ENCODE measurements at regions not wholly inside any gene's neighbourhood (a gene's known extent, or its start where the extent isn't known, plus 50 kb on each side); places are given as distances from the start of the nearest gene placed in this dataset.
"Not testable (repeated sequence)": the region's sequence is repeated elsewhere in the genome, so short reads cannot be mapped to it uniquely, and the experiment has no call there.

DNA sequence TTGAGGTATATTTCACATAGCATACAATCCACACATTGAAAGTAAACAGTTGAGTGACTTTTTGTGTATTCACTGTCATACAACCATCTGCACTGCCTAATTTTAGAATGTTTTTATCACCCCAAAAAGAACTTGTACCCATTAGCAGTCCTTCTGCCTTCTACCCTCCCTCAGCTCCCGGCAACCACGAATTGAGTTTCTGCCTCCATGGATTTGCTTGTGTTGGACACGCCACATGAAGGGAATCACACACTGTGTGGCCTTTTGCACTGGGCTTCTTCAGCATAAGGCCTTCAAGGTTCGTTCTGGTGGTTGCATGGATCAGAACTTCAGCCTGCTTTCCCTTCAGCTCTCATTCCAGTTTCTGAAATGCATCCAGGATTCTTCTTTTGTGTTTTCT lies 82.5 kb downstream of the CRYBB2 start:
- H3K36me3 ChIP-seq (ENCODE audit: control insufficient read depth in 2 of 4, insufficient read depth in 4 of 4, low read length in 3 of 4); H3K18ac ChIP-seq (ENCODE audit: extremely low read depth, low read length); H3K14ac ChIP-seq (ENCODE audit: insufficient read length); H2AFZ ChIP-seq (ENCODE audit: low read length); H3K27ac ChIP-seq (ENCODE audit: low read depth, low read length); H3K4me3 ChIP-seq (ENCODE audit: extremely low read depth in 1 of 4, insufficient read depth in 2 of 4, low read depth in 3 of 4, low read length in 4 of 4); H3K79me1 ChIP-seq (ENCODE audit: low read depth, low read length); H4K5ac ChIP-seq (ENCODE audit: insufficient read length, low read depth, low read length); H3K27me3 ChIP-seq (replicated peaks in 1 of 4; ENCODE audit: control insufficient read depth in 3 of 4, extremely low read depth in 1 of 4, insufficient read depth in 3 of 4, low read length in 3 of 4); H4K20me1 ChIP-seq (replicated peaks in 1 of 2; ENCODE audit: control insufficient read depth in 1 of 2, insufficient read depth in 2 of 2, low read length in 2 of 2); H2BK20ac ChIP-seq (ENCODE audit: low read length); H3K9me3 ChIP-seq (ENCODE audit: insufficient read depth in 2 of 2, low read depth in 1 of 2, low read length in 1 of 2); H4K8ac ChIP-seq (ENCODE audit: extremely low read depth, insufficient read depth, low read length); H3K9ac ChIP-seq (replicated peaks in 1 of 4; ENCODE audit: extremely low read depth in 1 of 4, low read depth in 3 of 4, low read length in 3 of 4); H2AK5ac ChIP-seq (ENCODE audit: low read depth, low read length); H3K4ac ChIP-seq (replicated peaks; ENCODE audit: insufficient read length, low read depth, low read length); H3K4me2 ChIP-seq (ENCODE audit: insufficient read depth in 1 of 2, low read depth in 2 of 2, low read length in 2 of 2); H3K79me2 ChIP-seq (ENCODE audit: control insufficient read depth in 1 of 2, insufficient read depth in 2 of 2, low read length in 2 of 2); H3K56ac ChIP-seq (replicated peaks; ENCODE audit: insufficient read length, low read depth, low read length); H3K4me1 ChIP-seq (replicated peaks in 1 of 4; ENCODE audit: control insufficient read depth in 3 of 4, insufficient read depth in 4 of 4, low read length in 3 of 4); H2BK120ac ChIP-seq (replicated peaks; ENCODE audit: low read depth, low read length); H2BK12ac ChIP-seq (ENCODE audit: low read depth, low read length); H2BK15ac ChIP-seq (ENCODE audit: low read length); H2BK5ac ChIP-seq (ENCODE audit: low read depth, low read length); H4K91ac ChIP-seq (replicated peaks; ENCODE audit: insufficient read length, low read length); H3K23me2 ChIP-seq (ENCODE audit: low read depth, low read length); DNase-seq (ENCODE audit: low read depth in 1 of 2, low spot score in 2 of 2); POLR2A ChIA-PET (ENCODE audit: partially characterized antibody); H3K23ac ChIP-seq (ENCODE audit: insufficient read length): not testable (repeated sequence)
- 94% methylated on average over 4 of the region's 4 CpGs; no CpG with 5 or more reads in 1 of the 2 experiments for WGBS, 2 experiments (ENCODE audit: extremely low coverage in 1 of 2, insufficient coverage in 1 of 2, insufficient read length in 1 of 2, insufficient replicate concordance in 2 of 2, low coverage in 1 of 2, low lambda C conversion rate in 2 of 2, missing lambda C conversion rate in 1 of 2)
- CTCF ChIA-PET (ENCODE audit: partially characterized antibody) = interaction anchor here (1.3 kb wide), 1 partner anchor 32 kb away, joined by 6 read pairs; no protein-coding TSS in a partner anchor
- FAIRE-seq = peak; percentile 24

DNA sequence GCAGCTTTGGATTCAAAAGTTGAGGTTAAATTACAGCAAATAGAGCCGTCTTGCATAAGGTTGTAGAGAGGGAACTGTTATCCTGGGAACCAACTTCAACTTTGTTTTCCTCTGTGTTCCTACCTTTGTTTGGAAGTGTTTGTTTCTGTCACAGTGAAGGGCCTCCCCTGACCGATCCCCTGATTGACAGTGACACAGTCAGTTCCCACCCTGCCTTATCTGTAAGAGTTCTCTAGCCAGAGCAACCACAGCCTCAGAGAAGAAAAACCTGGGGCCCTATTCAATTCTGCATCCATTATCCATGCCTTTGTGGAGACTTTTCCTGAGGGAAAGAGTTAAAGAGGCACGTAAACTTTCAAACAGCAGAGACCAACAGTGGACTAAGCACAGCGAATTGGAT lies 90.1 kb downstream of the CRYBB2 start:
- H3K9ac ChIP-seq (replicated peaks in 1 of 4; ENCODE audit: extremely low read depth in 1 of 4, low read depth in 3 of 4, low read length in 3 of 4); H2BK5ac ChIP-seq (ENCODE audit: low read depth, low read length); H3K79me2 ChIP-seq (ENCODE audit: control insufficient read depth in 1 of 2, insufficient read depth in 2 of 2, low read length in 2 of 2); H3K14ac ChIP-seq (ENCODE audit: insufficient read length); H3K4me2 ChIP-seq (ENCODE audit: insufficient read depth in 1 of 2, low read depth in 2 of 2, low read length in 2 of 2); H4K5ac ChIP-seq (ENCODE audit: insufficient read length, low read depth, low read length); H4K91ac ChIP-seq (replicated peaks; ENCODE audit: insufficient read length, low read length); H2BK15ac ChIP-seq (ENCODE audit: low read length); H3K27ac ChIP-seq (ENCODE audit: low read depth, low read length); H3K56ac ChIP-seq (replicated peaks; ENCODE audit: insufficient read length, low read depth, low read length); H3K9me3 ChIP-seq (ENCODE audit: insufficient read depth in 2 of 2, low read depth in 1 of 2, low read length in 1 of 2); H3K27me3 ChIP-seq (replicated peaks in 1 of 4; ENCODE audit: control insufficient read depth in 3 of 4, extremely low read depth in 1 of 4, insufficient read depth in 3 of 4, low read length in 3 of 4); H4K8ac ChIP-seq (ENCODE audit: extremely low read depth, insufficient read depth, low read length); H3K23ac ChIP-seq (ENCODE audit: insufficient read length); CTCF ChIA-PET (ENCODE audit: partially characterized antibody); H2AK5ac ChIP-seq (ENCODE audit: low read depth, low read length); DNase-seq (ENCODE audit: low read depth in 1 of 2, low spot score in 2 of 2); H3K4ac ChIP-seq (replicated peaks; ENCODE audit: insufficient read length, low read depth, low read length); H3K18ac ChIP-seq (ENCODE audit: extremely low read depth, low read length); H3K4me1 ChIP-seq (replicated peaks in 1 of 4; ENCODE audit: control insufficient read depth in 3 of 4, insufficient read depth in 4 of 4, low read length in 3 of 4); H2BK12ac ChIP-seq (ENCODE audit: low read depth, low read length); H3K23me2 ChIP-seq (ENCODE audit: low read depth, low read length); H3K79me1 ChIP-seq (ENCODE audit: low read depth, low read length); H2BK120ac ChIP-seq (replicated peaks; ENCODE audit: low read depth, low read length); H2AFZ ChIP-seq (ENCODE audit: low read length); H4K20me1 ChIP-seq (replicated peaks in 1 of 2; ENCODE audit: control insufficient read depth in 1 of 2, insufficient read depth in 2 of 2, low read length in 2 of 2); H3K36me3 ChIP-seq (ENCODE audit: control insufficient read depth in 2 of 4, insufficient read depth in 4 of 4, low read length in 3 of 4); H3K4me3 ChIP-seq (ENCODE audit: extremely low read depth in 1 of 4, insufficient read depth in 2 of 4, low read depth in 3 of 4, low read length in 4 of 4); POLR2A ChIA-PET (ENCODE audit: partially characterized antibody); H2BK20ac ChIP-seq (ENCODE audit: low read length): not testable (repeated sequence)
- FAIRE-seq = peak; percentile 96
- WGBS, 2 experiments (ENCODE audit: extremely low coverage in 1 of 2, insufficient coverage in 1 of 2, insufficient read length in 1 of 2, insufficient replicate concordance in 2 of 2, low coverage in 1 of 2, low lambda C conversion rate in 2 of 2, missing lambda C conversion rate in 1 of 2) = 82% methylated on average over 1 of the region's 4 CpGs; no CpG with 5 or more reads in 1 of the 2 experiments

Measured in H1 (cell line).